AG10803 (cell line): ENCODE measurements at regions not wholly inside any gene's neighbourhood (a gene's known extent, or its start where the extent isn't known, plus 50 kb on each side); places are given as distances from the start of the nearest gene placed in this dataset.

Source experiments
- DNase-seq: peaks from one replicate; pipeline ENCODE4 v3.0.0; 2010; ENCODE audit warnings: low read depth
- H3K4me3 ChIP-seq: 2 replicates; pipeline ENCODE4 v1.5.1; 2011; ENCODE audit warnings: mild to moderate bottlenecking, low read length, control low read depth
- TF ChIP-seq, protein P1 (sequence below): conservative IDR thresholded peaks from 2 replicates; pipeline ENCODE4 v1.5.1; 2011; ENCODE audit warnings: mild to moderate bottlenecking, low read length, control low read depth, inconsistent platforms

DNA sequence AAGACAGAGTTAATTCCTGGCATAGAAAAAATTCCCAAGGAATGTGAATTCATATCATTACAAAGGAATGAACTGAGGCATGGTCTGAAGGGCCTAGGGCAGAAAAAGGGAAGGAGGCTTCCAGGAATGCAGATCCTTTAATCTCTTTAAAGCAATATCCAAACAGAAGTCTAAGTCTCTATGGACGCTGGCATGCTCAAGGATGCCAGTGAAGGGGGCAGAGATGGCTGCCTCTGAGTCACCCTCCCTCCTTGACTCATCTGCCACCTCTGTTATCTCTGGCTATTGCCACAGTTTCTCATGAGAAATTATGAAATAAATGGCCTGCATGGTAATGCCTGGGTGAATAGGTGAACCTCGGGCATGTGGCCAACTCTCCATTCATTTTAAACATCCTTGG is 96.3 kb upstream of the BCL6 start:
- TF ChIP-seq, protein P1, sequence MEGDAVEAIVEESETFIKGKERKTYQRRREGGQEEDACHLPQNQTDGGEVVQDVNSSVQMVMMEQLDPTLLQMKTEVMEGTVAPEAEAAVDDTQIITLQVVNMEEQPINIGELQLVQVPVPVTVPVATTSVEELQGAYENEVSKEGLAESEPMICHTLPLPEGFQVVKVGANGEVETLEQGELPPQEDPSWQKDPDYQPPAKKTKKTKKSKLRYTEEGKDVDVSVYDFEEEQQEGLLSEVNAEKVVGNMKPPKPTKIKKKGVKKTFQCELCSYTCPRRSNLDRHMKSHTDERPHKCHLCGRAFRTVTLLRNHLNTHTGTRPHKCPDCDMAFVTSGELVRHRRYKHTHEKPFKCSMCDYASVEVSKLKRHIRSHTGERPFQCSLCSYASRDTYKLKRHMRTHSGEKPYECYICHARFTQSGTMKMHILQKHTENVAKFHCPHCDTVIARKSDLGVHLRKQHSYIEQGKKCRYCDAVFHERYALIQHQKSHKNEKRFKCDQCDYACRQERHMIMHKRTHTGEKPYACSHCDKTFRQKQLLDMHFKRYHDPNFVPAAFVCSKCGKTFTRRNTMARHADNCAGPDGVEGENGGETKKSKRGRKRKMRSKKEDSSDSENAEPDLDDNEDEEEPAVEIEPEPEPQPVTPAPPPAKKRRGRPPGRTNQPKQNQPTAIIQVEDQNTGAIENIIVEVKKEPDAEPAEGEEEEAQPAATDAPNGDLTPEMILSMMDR = no peak
- no peak overlapping the region for H3K4me3 ChIP-seq
- peak; percentile 25 for DNase-seq

DNA sequence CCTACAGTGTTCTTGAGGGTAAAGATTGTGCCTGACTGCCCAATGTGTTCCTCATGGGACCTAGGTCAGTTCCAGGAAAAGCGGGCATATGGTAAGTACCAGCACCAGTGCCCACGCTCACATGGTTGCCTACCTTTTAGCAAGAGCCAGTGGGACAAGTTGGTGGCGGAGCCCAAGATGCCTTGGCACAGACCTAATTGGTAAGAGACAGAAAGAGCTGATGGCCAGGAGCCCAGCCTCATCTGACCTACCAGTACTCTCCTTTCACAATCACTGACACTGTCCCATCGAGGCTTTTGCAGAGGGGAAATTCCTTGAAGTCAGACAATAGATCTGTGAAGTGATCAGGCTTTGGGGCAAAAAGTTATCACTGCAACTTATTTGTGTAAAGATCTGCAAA is 98.4 kb upstream of the BCL6 start:
- no peak overlapping the region for H3K4me3 ChIP-seq
- TF ChIP-seq, protein P1 = no peak
- no peak for DNase-seq

DNA sequence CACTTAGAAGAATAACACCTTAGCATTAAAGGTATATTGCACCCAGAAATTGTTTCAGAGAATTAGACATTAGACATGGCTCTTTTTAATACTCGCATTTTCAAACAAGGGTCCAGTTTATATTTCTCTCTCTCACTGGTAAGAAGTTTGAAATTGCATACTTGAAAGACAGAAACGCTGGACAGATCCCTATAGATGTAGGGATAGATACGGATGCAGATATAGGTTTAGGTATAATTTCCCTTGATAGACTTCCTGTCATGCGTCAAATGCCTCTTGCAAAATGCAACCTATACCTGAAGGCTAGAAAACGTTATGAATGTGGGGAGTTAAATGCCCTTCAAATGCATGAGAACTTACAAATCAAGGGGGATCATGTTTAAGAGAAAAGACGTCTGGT is 99.4 kb upstream of the BCL6 start:
- TF ChIP-seq, protein P1 = no peak
- DNase-seq = no peak
- H3K4me3 ChIP-seq = no peak overlapping the region

DNA sequence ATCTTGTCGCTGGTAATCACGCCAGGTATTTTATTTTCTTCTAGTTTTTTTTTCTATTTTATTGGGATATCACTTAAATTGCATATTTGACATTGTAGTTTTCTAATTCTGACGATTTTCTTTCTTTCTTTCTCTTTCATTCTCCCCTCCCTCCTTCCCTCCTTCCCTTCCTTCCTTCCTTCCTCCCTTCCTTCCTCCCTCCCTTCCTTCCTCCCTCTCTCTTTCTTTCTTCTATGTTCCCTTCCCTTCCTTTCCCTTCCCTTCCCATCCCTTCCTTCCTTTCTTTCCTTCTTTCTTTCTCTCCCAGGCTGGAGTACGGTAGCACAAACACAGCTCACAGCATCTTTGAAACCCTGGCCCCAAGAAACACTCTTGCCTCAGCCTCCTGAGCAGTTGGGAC is 100.6 kb upstream of the BCL6 start:
- no peak overlapping the region for H3K4me3 ChIP-seq
- DNase-seq = no peak
- TF ChIP-seq, protein P1 = no peak

DNA sequence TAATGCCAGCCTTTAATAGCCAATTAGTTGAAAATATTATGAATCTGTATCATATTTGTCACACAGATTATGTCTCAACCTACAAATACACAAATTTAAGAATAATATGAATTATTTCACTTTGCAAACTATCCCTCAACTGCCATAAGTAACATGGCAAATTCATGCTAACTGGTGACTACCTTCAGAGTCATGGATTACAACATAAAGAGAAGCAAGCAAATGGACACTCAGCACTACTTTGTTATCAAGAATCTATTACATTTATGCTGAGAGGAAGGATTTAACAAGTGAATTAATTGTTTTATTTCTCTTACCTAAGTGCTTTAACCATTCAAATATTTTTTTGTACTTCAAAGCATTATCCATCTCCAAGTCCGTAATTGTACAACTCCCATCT is 103.1 kb upstream of the BCL6 start:
- no peak for DNase-seq
- TF ChIP-seq, protein P1 = no peak

DNA sequence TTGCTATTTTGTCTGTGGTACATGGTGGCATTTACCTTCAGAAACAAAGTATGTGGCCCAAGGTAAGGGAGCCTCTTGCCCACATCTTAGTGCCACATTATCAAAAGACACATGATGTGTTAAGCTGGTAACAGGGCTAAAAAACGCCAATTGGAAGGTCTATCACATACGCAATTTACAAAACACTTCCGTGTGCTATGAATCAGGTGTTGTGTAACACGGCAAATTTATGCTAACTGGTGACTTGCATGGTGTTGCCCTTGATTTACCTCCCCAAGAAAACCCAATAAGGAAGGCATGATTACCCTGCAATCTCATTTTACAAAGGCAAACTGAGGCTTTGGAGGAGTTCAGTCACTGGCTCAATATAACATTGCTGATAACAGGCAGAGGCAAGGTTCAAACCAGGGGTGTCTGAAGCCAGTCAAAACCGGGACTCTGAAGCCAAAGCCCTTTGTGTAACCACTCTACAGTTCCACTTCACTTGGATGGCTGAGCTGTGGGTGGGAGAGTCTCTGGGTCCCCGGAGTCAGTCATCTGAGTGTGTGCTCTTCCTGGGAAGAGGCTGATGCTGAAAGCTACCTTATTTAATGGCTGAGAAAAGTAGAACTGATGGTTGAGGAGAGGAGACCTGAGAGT is 103.9 kb upstream of the BCL6 start:
- TF ChIP-seq, protein P1 = no peak
- no peak for DNase-seq
- no peak overlapping the region for H3K4me3 ChIP-seq

More for the DNA sequence above, 103.1 kb upstream of the BCL6 start:
- H3K4me3 ChIP-seq = no peak overlapping the region

DNA sequence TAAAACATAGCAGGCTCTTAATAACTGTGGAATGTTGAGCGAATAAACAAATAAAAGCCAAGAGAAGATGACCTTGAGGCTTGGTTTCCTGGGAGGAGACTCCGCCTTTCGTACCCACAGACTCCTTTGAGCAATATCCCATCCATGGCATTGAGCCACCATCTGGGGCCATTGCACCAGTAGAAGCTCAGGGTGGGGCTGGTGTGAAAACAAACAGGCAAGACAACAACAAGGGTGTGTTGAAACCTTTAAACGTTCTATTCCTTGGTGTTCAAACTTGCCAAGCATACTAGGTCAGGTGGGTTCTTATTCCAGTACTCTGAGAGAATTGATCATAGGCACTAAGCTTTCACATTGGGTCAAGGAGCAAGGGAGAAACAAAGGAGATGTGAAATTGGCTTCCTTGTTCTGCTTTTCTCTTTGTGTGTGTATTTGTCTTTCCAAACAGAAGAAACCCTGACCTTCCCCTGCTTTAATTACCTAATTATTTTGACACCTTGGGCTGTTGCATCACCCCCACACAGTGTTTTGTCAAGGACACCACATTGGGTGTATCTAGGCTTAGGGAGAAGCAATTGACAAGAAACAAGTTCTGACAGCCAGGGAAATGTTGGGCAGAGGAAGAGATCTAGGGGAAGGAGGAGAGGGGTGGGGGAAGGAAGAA is 105.1 kb upstream of the BCL6 start:
- H3K4me3 ChIP-seq = no peak overlapping the region
- TF ChIP-seq, protein P1 = no peak
- no peak for DNase-seq
